ENCODE measurements at regions not wholly inside any gene's neighbourhood (a gene's known extent, or its start where the extent isn't known, plus 50 kb on each side); places are given as distances from the start of the nearest gene placed in this dataset.
"Not testable (repeated sequence)": the region's sequence is repeated elsewhere in the genome, so short reads cannot be mapped to it uniquely, and the experiment has no call there.

DNA sequence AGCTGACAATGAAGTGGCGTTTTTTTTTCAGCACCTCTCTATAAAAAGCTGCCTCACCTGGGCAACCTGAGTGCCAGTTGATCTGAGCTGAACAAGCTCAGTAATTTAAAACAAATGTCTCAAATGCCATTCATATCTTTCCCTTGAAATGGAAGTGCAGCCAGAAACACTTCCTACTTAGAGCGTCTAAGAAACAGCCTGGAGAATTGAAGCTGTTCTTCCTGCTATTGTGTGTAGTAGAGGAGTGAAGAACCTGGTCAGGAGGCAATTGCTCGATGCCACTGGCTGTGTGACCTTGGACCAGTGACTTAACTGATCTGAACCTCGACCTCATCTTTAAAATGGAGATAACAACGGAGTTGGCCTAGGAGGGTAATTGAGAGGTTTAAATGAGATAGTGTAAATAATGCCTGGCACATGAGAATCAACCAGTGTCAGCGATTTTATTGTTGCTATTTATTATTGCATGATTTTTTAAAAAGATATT, 95.4 kb upstream of the FOXQ1 start:
- no peak for DNase-seq (ENCODE audit: low read depth in 2 of 2)
- H3K4me3 ChIP-seq (replicated peaks in 1 of 2; ENCODE audit: low read depth in 2 of 2, low read length in 2 of 2): no peak overlapping the region
- TF ChIP-seq, protein P1, sequence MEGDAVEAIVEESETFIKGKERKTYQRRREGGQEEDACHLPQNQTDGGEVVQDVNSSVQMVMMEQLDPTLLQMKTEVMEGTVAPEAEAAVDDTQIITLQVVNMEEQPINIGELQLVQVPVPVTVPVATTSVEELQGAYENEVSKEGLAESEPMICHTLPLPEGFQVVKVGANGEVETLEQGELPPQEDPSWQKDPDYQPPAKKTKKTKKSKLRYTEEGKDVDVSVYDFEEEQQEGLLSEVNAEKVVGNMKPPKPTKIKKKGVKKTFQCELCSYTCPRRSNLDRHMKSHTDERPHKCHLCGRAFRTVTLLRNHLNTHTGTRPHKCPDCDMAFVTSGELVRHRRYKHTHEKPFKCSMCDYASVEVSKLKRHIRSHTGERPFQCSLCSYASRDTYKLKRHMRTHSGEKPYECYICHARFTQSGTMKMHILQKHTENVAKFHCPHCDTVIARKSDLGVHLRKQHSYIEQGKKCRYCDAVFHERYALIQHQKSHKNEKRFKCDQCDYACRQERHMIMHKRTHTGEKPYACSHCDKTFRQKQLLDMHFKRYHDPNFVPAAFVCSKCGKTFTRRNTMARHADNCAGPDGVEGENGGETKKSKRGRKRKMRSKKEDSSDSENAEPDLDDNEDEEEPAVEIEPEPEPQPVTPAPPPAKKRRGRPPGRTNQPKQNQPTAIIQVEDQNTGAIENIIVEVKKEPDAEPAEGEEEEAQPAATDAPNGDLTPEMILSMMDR (IDR thresholded peaks at IDR 0.05; ENCODE audit: low read depth, low read length): no peak

DNA sequence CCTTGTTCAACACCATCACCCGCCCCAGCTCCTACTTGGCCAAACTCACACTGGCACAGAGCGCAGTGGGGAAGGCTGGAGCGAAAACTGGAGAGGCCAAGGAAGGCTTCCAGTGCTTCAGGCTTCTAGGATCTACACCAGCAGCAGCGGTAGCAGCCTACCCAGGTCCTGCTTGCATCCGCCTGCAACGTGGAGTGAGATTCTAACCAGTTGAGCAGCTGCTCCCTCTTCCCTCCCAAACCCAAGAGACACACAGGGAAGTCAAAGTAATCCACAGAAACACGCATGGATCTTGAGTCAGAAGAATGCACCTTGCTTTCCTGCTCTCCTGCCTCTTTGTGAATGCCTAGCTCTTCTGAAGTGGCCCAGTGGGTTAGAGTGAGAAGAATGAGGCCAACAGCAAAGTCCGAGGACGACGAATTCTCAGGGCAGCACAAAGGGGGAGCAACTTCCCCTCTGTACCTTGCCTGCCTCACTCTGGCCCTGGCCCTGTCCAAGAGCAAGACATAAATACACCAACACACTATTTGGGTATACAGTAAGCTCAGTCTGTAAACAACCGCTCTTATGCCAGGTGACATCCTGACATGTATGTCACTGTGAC, 95.9 kb upstream of the FOXQ1 start:
- H3K4me3 ChIP-seq (replicated peaks in 1 of 2; ENCODE audit: low read depth in 2 of 2, low read length in 2 of 2): no peak overlapping the region
- TF ChIP-seq, protein P1 (IDR thresholded peaks at IDR 0.05; ENCODE audit: low read depth, low read length): no peak

DNA sequence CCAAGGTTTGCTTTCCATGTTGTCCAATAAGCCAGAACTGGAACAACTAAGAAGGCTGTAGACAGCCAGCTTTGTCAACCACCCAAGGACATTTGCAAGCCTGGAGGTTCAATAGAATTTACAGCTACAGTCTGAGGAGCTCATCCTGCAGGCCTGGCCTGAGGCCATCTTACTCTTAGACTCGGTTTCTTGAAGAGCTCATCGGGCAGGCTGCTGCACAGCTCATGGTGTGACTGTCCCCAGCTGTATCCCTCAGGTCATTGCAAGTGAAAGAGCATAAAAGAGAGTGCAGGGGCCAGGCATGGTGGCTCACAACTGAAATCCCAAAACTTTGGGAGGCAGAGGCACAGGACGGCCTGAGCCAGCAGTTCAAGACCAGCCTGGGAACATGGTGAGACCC, 96.9 kb upstream of the FOXQ1 start:
- no peak overlapping the region for H3K4me3 ChIP-seq (replicated peaks in 1 of 2; ENCODE audit: low read depth in 2 of 2, low read length in 2 of 2)
- no peak for DNase-seq (ENCODE audit: low read depth in 2 of 2)
- TF ChIP-seq, protein P1 (IDR thresholded peaks at IDR 0.05; ENCODE audit: low read depth, low read length): no peak

More for the DNA sequence above, 95.9 kb upstream of the FOXQ1 start:
- DNase-seq (ENCODE audit: low read depth in 2 of 2): no peak

DNA sequence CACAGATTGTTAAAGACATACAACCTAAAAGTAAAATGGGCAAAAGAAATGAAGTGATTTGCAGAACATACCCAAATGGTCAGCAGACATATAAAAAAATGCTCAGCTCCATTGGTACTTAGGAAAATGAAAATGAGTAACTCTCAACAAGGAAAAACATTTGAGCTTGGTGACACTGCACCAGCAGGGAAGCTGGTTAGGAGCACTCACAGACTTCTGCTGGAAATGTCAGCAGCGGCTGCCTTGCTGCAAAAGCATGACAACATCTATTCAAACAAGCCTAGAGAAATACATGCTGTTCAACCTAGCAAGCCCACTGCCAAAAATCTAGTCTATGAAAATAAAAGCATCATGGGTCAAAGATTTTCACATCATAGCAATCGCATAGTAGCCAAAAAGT, 99.0 kb upstream of the FOXQ1 start:
- no peak overlapping the region for H3K4me3 ChIP-seq (replicated peaks in 1 of 2; ENCODE audit: low read depth in 2 of 2, low read length in 2 of 2)
- TF ChIP-seq, protein P1 (IDR thresholded peaks at IDR 0.05; ENCODE audit: low read depth, low read length): no peak
- DNase-seq (ENCODE audit: low read depth in 2 of 2): no peak

DNA sequence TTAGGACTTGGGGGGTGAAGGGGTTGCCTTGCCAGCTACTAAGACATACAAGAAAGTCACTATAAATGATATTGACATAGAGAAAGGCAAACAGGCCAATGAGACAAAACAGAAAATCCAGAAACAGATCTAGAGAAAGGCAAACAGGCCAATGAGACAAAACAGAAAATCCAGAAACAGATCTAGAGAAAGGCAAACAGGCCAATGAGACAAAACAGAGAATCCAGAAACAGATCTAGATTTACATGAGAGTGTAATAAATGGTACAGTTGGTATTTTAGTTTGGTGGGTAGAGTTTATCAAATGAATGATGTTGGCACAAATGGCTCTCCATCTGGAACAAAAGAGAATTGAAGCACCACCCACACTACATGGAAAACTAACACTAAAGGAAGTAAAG, 99.8 kb upstream of the FOXQ1 start:
- not testable (repeated sequence) for DNase-seq (ENCODE audit: low read depth in 2 of 2)

DNA sequence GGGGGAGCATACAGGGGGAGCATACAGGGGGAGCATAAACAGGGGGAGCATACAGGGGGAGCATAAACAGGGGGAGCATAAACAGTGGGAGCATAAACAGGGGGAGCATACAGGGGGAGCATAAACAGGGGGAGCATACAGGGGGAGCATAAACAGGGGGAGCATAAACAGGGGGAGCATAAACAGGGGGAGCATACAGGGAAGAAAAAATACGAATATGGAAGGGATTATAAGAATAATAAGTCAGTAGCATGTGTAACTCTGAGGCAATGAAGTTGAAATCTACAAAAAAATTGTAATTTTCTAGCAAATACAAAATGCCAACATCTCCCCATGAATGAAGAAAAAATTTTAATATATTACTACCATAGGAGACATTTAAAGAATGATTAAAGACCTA, 101.3 kb upstream of the FOXQ1 start:
- H3K4me3 ChIP-seq (replicated peaks in 1 of 2; ENCODE audit: low read depth in 2 of 2, low read length in 2 of 2); DNase-seq (ENCODE audit: low read depth in 2 of 2): not testable (repeated sequence)

More for the DNA sequence above, 99.8 kb upstream of the FOXQ1 start:
- not testable (repeated sequence) for H3K4me3 ChIP-seq (replicated peaks in 1 of 2; ENCODE audit: low read depth in 2 of 2, low read length in 2 of 2)

DNA sequence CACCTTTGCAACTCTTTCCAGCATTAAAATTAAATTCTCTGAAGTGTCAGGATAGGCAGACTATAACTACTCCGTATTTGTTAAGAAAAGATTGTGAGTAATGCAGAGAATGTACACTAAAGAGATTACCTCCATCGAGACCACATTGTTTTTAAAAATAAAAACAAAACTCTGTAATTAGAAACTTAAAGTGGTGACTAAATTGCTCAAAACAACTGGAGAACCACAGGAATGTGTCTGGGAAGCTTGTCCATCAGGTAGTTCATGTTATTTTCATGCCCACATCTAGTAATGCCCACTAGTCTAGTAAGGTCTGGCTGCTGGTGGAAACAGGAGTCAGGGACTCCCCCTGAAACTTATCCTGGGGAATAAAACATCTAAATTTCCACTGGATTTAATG, 103.0 kb upstream of the FOXQ1 start:
- TF ChIP-seq, protein P1 (IDR thresholded peaks at IDR 0.05; ENCODE audit: low read depth, low read length): no peak
- no peak for DNase-seq (ENCODE audit: low read depth in 2 of 2)
- no peak overlapping the region for H3K4me3 ChIP-seq (replicated peaks in 1 of 2; ENCODE audit: low read depth in 2 of 2, low read length in 2 of 2)

DNA sequence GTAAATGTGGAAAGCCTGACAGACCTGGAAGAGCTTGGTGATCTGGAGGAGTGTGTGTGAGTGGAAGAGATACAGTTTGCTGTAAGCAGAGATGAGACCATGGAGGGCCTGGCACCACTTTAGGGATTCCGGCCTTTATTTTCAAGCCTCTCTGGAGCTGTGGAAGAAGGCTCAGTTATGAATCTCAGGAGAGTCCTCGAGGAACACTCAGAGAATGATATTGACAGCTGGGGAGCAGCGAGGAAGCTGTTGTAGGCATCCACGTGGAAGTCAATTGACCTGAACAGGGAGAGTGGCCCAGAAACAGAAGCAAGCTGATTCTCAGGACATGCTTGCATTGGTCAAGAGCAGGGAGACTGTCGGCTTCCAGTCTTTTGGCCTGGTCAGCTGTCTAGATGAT, 108.4 kb upstream of the FOXQ1 start:
- TF ChIP-seq, protein P1 (IDR thresholded peaks at IDR 0.05; ENCODE audit: low read depth, low read length): no peak
- no peak overlapping the region for H3K4me3 ChIP-seq (replicated peaks in 1 of 2; ENCODE audit: low read depth in 2 of 2, low read length in 2 of 2)
- DNase-seq (ENCODE audit: low read depth in 2 of 2): no peak
